Astrocyte (in vitro differentiated cells and primary cell): ENCODE measurements at regions not wholly inside any gene's neighbourhood (a gene's known extent, or its start where the extent isn't known, plus 50 kb on each side); places are given as distances from the start of the nearest gene placed in this dataset.

Experiments
- DNase-seq: peaks from one replicate; pipeline ENCODE4 v3.0.0-alpha.2; 2010; ENCODE audit warnings: low read depth
- FAIRE-seq: peaks from 2 replicates; lab custom pipeline; 2011; peaks lifted over from hg19 to GRCh38; lab: Jason Lieb, UNC
- H2AFZ ChIP-seq: 2 replicates; pipeline ENCODE4 v1.6.0; 2012; ENCODE audit warnings: low read depth, low read length, inconsistent platforms
- H3K27ac ChIP-seq: 2 replicates; pipeline ENCODE4 v1.5.1; 2011; ENCODE audit warnings: low read depth, low read length, inconsistent platforms
- H3K27me3 ChIP-seq: 2 replicates; pipeline ENCODE4 v1.6.0; 2011; ENCODE audit warnings: low read length, inconsistent platforms; ENCODE audit not compliant: insufficient read depth
- H3K36me3 ChIP-seq: 2 replicates; pipeline ENCODE4 v1.5.1; 2011; ENCODE audit warnings: low read length, inconsistent platforms; ENCODE audit not compliant: insufficient read depth
- H3K4me1 ChIP-seq: 2 replicates; pipeline ENCODE4 v1.5.1; 2011; ENCODE audit warnings: low read length, inconsistent platforms; ENCODE audit not compliant: insufficient read depth
- H3K4me2 ChIP-seq: 2 replicates; pipeline ENCODE4 v1.6.0; 2012; ENCODE audit warnings: low read length, inconsistent platforms
- H3K4me3 ChIP-seq: 2 replicates; pipeline ENCODE4 v1.5.1; 2011; ENCODE audit warnings: low read depth, mild to moderate bottlenecking, low read length, inconsistent platforms; ENCODE audit not compliant: insufficient read depth
- H3K79me2 ChIP-seq: 2 replicates; pipeline ENCODE4 v1.6.0; 2012; ENCODE audit warnings: mild to moderate bottlenecking, low read length, inconsistent platforms; ENCODE audit not compliant: insufficient read depth
- H3K9ac ChIP-seq: 2 replicates; pipeline ENCODE4 v1.6.0; 2012; ENCODE audit warnings: mild to moderate bottlenecking, low read length, inconsistent platforms
- H3K9me3 ChIP-seq: 2 replicates; pipeline ENCODE4 v1.5.1; 2012; ENCODE audit warnings: low read depth, mild to moderate bottlenecking, low read length, inconsistent platforms; ENCODE audit not compliant: insufficient read depth
- H4K20me1 ChIP-seq: 2 replicates; pipeline ENCODE4 v1.6.0; 2012; ENCODE audit warnings: low read length, inconsistent platforms; ENCODE audit not compliant: insufficient read depth
- H3K27ac Mint-ChIP-seq: one replicate; pipeline ENCODE4 v1.8.0; 2021; ENCODE audit warnings: mild to moderate bottlenecking, mixed read lengths; ENCODE audit not compliant: unreplicated experiment
- H3K27me3 Mint-ChIP-seq: one replicate; pipeline ENCODE4 v1.8.0; 2021; ENCODE audit warnings: low read depth, mixed read lengths; ENCODE audit not compliant: unreplicated experiment
- H3K36me3 Mint-ChIP-seq: one replicate; pipeline ENCODE4 v1.8.0; 2021; ENCODE audit warnings: low read depth, mixed read lengths; ENCODE audit not compliant: unreplicated experiment
- H3K4me1 Mint-ChIP-seq: one replicate; pipeline ENCODE4 v1.8.0; 2021; ENCODE audit warnings: low read depth, mixed read lengths; ENCODE audit not compliant: unreplicated experiment
- H3K4me3 Mint-ChIP-seq: one replicate; pipeline ENCODE4 v1.8.0; 2021; ENCODE audit warnings: mild to moderate bottlenecking, moderate library complexity, mixed read lengths; ENCODE audit not compliant: unreplicated experiment
- H3K9me3 Mint-ChIP-seq: one replicate; pipeline ENCODE4 v1.8.0; 2021; ENCODE audit warnings: mild to moderate bottlenecking, mixed read lengths; ENCODE audit not compliant: unreplicated experiment
- EZH2 ChIP-seq: IDR thresholded peaks from 2 replicates; pipeline ENCODE4 v1.6.1; 2012; ENCODE audit warnings: mild to moderate bottlenecking, low read length, inconsistent platforms; ENCODE audit not compliant: insufficient read depth
- TF ChIP-seq, protein P1 (sequence below): IDR thresholded peaks from 2 replicates; pipeline ENCODE4 v1.5.1; 2011; ENCODE audit warnings: low read depth, mild to moderate bottlenecking, inconsistent platforms, low read length, moderate library complexity; ENCODE audit not compliant: insufficient read depth

DNA sequence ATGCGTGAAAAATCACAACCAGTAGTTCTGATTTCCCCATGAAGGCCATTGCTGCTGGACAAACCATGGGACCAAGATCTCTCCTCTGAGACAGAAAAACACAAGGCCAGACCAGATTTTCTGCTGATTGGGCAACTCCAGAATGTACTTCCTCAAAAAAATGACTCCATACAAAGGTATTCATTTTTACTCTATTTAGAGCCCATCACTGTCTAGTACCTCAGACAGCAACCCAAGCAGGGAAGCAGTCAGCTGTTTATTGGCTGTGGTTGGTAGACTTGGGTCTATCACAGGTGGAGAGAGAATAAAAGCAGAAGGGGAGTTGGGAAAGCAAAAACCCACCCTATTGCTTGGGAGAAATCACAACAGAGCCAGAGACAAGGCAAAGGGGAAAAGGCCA, 219.9 kb downstream of the PIK3C3 start:
- DNase-seq (peak; percentile 19), FAIRE-seq (no peak)
- no peaks in the 10 kb centered on the region for H4K20me1 ChIP-seq
- no peak overlapping the region for H3K4me2 ChIP-seq
- no peak overlapping the region for H3K9ac ChIP-seq
- H3K4me3 ChIP-seq: no peak overlapping the region
- Mint-ChIP-seq H3K4me3 (no peak overlapping the region), H3K27me3 (no peaks in the 10 kb centered on the region), H3K27ac (no peak overlapping the region), H3K4me1 (peaks cover 6% of the 10 kb centered on the region), H3K9me3 (no peaks in the 10 kb centered on the region), H3K36me3 (no peaks in the 10 kb centered on the region)
- H3K27ac ChIP-seq: no peak overlapping the region
- no peaks in the 10 kb centered on the region for H3K4me1 ChIP-seq
- no peak for TF ChIP-seq EZH2
- TF ChIP-seq, protein P1, sequence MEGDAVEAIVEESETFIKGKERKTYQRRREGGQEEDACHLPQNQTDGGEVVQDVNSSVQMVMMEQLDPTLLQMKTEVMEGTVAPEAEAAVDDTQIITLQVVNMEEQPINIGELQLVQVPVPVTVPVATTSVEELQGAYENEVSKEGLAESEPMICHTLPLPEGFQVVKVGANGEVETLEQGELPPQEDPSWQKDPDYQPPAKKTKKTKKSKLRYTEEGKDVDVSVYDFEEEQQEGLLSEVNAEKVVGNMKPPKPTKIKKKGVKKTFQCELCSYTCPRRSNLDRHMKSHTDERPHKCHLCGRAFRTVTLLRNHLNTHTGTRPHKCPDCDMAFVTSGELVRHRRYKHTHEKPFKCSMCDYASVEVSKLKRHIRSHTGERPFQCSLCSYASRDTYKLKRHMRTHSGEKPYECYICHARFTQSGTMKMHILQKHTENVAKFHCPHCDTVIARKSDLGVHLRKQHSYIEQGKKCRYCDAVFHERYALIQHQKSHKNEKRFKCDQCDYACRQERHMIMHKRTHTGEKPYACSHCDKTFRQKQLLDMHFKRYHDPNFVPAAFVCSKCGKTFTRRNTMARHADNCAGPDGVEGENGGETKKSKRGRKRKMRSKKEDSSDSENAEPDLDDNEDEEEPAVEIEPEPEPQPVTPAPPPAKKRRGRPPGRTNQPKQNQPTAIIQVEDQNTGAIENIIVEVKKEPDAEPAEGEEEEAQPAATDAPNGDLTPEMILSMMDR: no peak
- H3K36me3 ChIP-seq: no peaks in the 10 kb centered on the region
- no peaks in the 10 kb centered on the region for H3K9me3 ChIP-seq
- peaks cover 3% of the 10 kb centered on the region for H3K27me3 ChIP-seq
- no peak overlapping the region for H2AFZ ChIP-seq
- no peaks in the 10 kb centered on the region for H3K79me2 ChIP-seq

- DNase-seq (no peak), FAIRE-seq (no peak)
- Mint-ChIP-seq H3K4me1 (peaks cover 8% of the 10 kb centered on the region), H3K9me3 (no peaks in the 10 kb centered on the region), H3K27me3 (no peaks in the 10 kb centered on the region), H3K27ac (no peak overlapping the region), H3K4me3 (no peak overlapping the region), H3K36me3 (no peaks in the 10 kb centered on the region)
- H3K36me3 ChIP-seq: no peaks in the 10 kb centered on the region
- no peaks in the 10 kb centered on the region for H3K4me1 ChIP-seq
- no peaks in the 10 kb centered on the region for H4K20me1 ChIP-seq
- peaks cover 3% of the 10 kb centered on the region for H3K27me3 ChIP-seq
- H3K27ac ChIP-seq: no peak overlapping the region
- no peak overlapping the region for H3K4me2 ChIP-seq
- no peak overlapping the region for H3K4me3 ChIP-seq
- no peaks in the 10 kb centered on the region for H3K9me3 ChIP-seq
- no peaks in the 10 kb centered on the region for H3K79me2 ChIP-seq
- no peak overlapping the region for H3K9ac ChIP-seq
- TF ChIP-seq EZH2: no peak
- TF ChIP-seq, protein P1: no peak
- no peak overlapping the region for H2AFZ ChIP-seq
Observed at GRCh38 chr18:42176599-42176998, 221.6 kb downstream of the PIK3C3 start.

- Histone ChIP-seq H3K79me2 (no peaks in the 10 kb centered on the region), H3K36me3 (no peaks in the 10 kb centered on the region), H3K27ac (no peak overlapping the region), H3K9me3 (no peaks in the 10 kb centered on the region), H4K20me1 (no peaks in the 10 kb centered on the region), H3K4me1 (no peaks in the 10 kb centered on the region), H3K4me3 (no peak overlapping the region), H3K27me3 (peaks cover 3% of the 10 kb centered on the region), H2AFZ (no peak overlapping the region), H3K9ac (no peak overlapping the region), H3K4me2 (no peak overlapping the region)
- Mint-ChIP-seq H3K4me1 (peaks cover 14% of the 10 kb centered on the region), H3K36me3 (no peaks in the 10 kb centered on the region), H3K27me3 (no peaks in the 10 kb centered on the region), H3K4me3 (no peak overlapping the region), H3K9me3 (no peaks in the 10 kb centered on the region), H3K27ac (no peak overlapping the region)
- DNase-seq: no peak
- FAIRE-seq: no peak
- TF ChIP-seq, protein P1: no peak
- TF ChIP-seq EZH2: no peak
Observed at GRCh38 chr18:42177390-42177789, 222.4 kb downstream of the PIK3C3 start.
